HG02610 (cell line): ENCODE measurements at regions not wholly inside any gene's neighbourhood (a gene's known extent, or its start where the extent isn't known, plus 50 kb on each side); places are given as distances from the start of the nearest gene placed in this dataset.

Experiments
- ATAC-seq: cut with Tn5 transposase; IDR thresholded peaks from one replicate; pipeline ENCODE4 v1.9.1; 2021; ENCODE audit warnings: mild to moderate bottlenecking, moderate library complexity; ENCODE audit not compliant: unreplicated experiment

DNA sequence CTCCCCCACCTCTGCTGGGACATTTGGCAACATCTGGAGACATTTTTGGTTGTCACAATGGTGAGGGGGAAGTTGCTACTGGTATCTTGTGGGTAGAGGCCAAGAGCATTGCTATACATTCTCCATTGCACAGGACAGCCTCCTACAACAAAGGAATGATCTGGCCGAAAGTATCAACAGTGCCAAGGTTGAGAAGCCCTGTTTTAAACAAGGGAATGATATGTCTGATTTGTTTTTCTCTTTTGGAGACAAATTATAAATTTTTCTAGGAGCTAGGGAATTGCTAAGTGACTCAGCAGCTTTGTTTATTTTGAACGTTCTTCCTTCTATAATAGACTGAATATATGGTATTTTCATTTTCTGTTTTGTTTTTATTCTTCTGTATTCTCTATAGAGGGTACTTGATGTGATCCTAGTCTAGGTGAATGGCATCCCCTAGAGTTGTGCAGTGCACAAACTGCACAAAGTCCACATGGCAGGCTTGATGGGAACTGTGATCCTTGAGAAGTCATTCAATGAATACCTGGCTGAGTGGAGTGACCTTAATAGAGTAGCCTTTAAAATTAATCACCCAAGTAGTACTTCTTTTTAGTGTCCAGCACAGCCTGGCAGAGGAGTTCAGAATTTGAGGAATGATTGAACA is 288.6 kb upstream of the USP24 start:
- no peak for ATAC-seq

DNA sequence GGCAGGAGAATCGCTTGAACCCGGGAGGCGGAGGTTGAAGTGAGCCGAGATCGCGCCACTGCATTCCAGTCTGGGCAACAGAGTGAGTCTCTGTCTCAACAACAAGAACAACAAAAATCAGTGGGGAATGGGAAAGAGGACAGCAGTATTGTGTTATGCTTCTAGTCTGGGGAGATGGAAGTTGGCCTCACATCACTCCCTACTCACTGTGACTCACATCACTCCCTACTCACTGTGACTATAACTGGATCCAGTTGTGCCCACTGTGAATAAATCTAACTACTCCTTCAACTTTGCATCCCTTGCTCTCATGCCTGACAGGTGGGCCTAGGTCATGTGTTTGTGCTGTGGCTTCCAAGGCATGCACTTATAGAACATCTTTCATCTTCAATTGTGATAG is 285.4 kb upstream of the USP24 start:
- no peak for ATAC-seq

DNA sequence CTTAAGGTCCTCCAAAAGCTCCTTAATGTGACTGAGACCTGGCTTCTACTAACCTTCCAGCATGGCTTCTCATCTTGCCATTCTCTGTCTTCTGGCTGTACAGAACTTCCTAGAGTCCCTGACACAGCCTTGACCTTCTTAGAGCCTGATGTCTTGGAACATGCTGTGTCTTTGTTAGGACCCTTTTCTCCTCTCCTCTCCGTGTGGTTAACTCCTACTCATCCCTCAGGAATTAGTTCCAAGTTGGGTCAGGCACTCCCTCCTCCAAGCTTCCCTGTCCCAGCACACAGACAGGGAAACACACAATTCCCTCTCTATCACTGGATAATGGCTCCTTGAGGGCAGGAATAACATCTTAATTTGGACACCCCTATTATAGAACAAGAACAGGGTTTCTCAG is 275.4 kb upstream of the USP24 start:
- ATAC-seq = no peak

DNA sequence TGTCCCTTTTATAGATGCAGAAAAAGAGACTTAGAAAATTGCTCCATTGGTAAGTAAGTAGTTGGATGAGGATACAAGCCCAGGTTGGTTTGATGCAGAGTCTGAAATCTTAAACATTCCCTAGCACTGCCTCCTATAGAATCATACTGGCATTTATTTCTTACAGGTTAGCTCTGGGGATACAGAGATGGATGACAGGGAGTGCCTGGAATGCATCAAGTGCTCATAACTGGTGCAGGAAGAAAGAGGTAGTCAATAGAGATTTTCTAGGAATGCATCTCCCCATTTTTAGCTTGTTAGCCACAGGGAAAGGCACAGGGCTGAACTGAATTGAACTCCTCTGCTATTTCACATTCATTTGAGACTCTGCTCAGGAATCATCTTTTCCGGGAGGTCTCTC is 269.0 kb upstream of the USP24 start:
- ATAC-seq = no peak

DNA sequence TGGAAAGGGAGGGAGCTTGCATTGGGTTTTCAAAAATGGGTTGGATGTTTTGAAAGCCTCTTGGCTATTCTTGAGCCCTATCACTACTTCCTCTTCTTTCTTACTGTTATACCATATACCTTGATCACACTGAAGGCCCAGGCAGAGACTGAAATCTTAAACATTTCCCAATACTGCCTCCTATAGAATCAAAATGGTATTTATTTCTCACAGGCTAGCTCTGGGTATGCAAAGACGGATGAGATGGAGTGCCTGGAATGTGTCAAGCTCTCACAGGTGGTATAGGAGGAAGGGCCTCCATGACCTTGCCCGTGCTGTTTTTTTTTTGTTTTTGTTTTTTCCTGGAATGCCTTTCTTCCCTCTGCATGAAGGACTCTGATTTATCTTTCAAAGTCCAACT is 268.4 kb upstream of the USP24 start:
- no peak for ATAC-seq

DNA sequence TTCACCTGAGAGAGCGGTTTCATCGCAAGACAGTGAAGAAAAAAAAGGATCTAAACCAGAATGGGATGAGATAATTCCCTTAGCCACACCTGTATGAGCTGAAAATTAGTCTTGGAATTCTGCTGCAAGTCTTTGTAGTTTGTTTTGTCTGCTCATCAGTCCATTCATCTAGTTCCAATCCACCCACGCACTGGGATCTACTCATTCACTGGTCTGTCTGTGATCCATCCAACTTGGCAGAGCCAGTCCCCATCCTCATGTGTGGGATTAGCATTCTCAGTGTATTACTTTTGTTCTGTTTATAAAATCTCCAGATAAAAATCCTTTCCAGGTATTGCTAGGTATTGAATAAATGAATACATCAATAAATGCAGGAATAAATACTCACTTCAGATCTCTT is 266.5 kb upstream of the USP24 start:
- ATAC-seq = no peak

DNA sequence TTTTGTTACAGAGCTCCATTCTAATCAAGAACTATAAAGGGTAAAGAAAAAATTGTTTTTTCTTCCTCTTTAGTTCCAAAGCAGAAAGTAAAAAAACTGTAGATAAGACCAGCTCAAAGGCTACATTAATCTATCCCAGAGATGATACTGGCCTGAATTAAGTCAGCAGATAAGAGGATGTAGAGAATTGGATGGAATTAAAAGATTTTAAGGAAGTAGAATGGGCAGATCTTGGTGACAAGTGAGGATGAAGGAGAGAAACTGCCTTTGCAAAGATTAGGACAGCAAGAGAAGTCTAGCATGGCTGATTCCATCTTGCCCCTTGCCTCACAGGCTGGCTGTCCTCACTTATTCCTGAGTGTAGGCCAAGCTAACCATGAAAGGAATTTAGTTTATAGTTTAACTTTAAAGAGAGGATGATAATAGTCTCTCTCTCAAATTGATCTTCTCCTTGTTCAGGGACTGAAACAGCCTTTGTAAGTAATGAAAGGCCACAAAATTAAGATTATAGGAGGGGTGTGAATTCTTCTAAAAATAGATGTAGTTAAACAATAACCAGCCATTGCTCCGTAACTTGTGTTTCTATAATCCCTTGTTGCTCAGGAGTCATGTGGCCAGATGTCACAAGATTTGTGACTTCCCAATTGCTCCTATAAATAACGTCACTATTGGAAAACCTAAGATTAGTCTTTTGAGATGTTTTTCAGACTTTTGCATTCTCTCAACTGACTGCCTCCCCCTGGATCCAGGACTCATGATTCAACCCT is 265.0 kb upstream of the USP24 start:
- ATAC-seq = no peak

DNA sequence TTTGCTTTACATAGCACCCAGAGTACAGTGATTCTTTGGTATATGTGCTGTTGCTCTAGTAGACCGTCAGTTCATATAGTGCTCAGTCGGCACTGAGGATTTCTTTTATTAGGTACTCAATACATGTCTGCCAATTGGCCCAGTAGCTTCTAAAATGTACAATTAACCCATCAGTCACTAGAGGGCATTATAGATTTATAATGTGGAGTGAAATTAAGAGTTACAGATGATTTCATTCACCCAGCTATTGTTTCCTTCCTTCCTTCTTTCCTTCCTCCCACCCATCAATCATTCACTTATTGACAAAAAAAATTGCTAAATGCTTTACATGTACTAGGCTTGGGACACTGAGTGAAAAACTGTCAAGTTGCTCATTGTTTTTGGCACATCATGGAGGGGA is 263.6 kb upstream of the USP24 start:
- ATAC-seq = no peak

DNA sequence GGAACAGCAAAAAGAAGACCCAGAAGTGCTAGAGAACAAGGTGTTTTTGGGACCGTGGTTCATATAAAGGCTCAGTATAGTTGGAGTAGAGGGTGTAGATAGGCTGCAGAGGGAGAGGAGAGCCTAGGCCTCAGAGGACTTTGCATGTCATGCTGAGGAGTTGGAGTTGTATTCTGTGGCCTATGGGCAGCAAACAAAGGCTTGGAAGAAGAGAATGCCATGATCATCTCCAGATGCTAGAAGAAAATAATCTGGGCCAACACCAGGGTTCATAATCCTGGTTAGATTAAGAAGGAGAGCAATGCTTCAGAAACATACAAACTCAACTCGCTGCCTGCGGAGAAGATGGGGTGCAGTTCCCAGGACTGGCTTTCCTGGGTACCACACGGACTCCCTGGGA is 262.8 kb upstream of the USP24 start:
- ATAC-seq = no peak

DNA sequence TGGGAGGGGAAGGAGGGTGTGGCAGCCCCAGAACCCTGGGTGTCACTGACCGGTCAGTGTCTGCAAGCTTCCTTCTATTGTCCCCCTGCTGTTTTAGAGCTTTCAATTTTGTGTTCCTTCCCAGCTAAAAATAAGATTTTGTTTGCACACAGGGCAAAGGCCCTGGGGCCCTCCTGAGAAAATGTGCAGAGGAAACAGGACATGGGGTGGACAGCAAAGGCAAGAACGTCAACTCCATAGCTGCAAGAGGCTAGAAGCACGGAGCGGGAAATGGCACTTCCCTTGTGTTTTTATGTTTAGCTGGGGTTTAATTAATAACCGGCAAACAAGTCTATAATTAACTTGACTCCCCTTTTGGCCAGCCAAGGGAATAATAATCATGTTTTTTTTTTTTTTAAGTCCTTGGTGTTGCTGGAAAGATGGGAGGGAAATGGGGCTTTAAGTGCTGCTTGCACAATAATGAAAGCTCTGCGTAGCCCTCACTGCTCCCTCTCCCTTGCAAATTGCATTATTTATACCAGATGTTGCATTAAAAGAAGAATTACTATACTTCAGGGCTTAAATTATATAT is 261.4 kb upstream of the USP24 start:
- ATAC-seq = no peak

DNA sequence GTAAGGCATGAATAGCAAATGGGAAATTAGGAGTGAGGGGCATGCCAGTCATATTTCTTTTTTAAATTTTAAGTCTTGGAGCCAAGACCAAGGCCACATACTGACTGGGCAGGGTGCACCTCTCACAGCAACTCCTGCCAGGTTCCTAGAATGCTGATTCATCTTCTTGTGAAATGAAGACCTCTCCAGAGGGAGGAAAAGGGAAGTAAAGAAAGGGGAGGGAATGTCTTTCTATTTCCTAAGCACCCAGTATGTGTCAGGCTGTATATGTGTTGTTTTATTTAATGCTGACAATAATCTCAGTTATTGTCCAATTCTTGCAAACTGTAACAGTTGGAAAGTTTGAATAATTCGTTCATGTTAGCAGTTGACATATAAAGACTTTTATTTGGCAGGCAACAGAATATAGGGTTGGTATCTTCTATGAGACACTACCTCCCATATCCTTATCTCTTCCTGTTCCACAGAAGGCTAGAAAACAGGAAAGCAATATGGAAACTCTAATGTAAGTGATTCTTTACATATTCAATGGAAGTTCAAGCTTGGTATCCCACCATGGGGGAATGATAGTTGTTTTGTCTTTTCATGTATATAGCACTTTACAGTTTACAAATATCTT is 259.1 kb upstream of the USP24 start:
- no peak for ATAC-seq

DNA sequence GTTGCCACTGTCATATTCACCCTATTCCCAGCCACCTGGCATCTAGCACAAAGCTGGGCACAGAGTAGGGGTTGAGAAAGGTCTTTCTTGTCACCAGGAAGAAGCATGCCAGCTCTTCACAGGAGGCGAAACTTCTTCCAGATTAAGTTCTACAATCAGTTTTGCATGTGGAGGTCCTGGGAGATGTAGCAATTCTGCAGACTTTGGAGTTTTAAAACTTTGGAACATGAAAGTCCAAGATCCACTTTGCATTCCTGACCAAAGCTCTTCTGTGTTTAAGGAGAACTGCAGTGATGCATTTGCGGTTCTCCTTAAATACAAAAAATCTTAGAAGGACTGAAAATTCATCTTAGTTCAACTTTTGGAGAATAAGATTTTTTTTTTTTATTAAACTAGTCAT is 258.5 kb upstream of the USP24 start:
- ATAC-seq = no peak

DNA sequence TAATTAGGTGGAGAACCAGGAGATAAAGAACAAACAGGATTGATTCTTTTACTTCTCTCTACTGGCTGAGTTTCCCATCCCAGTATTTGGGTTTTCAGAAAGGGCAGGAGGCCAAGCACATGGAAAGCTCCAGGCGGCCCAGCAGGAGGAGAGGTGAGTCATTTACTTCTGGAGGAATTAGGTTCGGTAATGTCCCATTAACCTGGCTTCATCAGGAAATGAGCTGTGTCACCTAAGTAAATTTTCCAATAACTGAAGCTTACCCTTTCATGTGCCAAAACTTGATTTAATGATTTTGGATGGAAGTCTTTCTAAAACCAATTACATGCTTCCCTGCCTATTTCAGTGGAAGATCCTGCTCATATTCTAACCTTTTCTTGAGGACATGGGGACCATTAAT is 257.6 kb upstream of the USP24 start:
- ATAC-seq = no peak

DNA sequence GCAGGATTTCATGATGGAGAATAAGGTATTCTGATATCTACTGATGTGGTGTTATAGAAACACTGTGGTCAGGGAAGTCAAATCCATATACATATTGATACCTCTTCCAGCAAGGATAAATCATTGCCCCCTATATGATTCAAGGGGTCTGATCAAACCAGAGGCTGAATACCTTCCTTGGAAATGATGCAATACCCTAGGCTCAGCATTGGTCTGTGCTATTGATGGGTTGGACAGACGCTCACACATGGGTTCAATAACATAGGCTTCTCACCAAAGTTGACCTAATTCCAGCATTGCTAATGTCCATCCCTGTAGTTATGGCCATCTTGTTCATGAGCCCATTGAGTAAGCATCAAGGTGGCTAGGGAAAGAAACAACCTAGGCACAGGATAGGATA is 257.0 kb upstream of the USP24 start:
- no peak for ATAC-seq

DNA sequence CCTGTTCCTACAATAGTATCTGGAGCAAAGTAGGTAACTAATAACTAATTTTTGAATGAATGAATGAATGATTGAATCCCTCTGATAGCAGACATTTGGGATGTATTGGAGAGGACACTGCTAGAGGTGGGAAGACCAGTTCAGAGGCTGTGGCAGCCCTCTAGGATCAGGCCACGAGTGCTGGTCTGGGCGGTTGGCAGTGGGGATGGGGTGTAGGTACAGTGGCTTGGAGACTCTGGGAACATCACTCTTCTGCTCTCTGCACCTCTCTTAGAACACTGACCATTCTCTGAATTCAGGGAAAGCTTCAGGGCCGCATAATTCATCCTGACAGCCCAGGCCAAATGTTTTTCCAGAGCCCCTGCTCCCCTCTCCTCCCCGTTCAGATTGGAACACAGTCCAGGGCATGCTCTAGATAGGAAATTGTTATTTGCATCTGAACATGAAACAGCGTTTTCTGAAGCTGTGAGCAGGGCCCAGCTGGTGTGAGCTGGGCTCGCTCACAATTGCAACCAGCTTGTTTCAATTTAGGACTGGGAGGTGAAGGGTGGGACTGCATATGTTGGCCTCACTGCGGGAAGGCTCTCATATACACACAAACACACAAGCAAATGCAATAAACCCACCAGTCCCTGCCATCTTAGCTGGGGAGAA is 253.1 kb upstream of the USP24 start:
- no peak for ATAC-seq

DNA sequence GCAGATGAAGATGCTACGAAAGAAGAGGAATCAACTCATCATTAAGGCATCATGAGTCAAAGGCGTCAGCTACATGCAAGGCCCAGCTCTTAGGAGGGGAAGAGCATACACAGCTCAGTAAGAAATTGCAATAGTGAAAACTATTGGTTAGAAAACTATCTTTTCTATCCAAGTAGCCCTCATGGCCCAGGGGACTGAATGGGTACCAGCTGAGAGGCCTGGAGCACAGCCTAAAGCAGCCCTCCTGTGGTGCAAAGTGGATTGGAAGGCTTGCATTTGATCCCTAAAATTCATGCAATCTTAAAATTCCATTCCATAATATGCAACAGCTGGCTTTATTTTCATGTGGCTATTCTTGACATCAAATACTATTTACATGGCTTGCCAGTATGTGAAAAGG is 251.8 kb upstream of the USP24 start:
- no peak for ATAC-seq

DNA sequence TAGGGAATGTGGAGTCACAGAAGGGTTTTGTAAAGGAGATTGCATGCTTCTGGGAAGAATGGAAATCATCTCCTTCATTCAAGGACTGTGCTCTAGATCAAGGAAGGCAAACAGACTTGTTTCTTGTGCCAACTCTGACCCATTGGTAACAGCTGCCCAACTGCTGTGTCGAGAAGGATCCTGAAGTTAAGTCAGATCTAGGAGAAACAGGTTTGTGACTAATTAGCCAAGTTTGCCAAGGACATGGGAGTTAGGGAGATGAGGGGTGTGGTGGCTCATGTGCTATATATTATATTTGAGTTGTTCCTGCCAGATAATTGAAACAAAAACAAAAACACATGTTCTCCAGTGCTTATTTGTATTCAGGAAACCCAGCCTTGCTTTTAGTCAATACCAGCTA is 251.2 kb upstream of the USP24 start:
- no peak for ATAC-seq

DNA sequence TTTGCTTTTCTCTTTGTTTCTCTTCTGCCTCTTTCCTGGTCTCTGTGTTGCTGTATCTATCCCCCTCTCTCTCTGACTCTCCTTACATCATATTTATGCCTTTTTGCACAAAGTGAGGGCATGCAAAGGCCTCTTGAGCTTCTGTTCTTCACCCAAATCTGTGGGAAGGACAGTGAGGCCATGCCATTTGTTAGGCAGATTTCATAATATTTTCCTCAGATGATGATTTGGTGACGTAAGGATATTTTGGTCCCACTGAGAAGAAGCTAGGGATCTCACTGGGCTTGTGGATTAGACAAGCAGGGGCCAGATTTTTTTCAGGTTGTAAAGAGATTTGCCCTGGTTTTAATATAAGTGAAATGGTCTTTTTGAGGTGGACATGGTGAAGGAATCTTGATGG is 249.4 kb upstream of the USP24 start:
- no peak for ATAC-seq

DNA sequence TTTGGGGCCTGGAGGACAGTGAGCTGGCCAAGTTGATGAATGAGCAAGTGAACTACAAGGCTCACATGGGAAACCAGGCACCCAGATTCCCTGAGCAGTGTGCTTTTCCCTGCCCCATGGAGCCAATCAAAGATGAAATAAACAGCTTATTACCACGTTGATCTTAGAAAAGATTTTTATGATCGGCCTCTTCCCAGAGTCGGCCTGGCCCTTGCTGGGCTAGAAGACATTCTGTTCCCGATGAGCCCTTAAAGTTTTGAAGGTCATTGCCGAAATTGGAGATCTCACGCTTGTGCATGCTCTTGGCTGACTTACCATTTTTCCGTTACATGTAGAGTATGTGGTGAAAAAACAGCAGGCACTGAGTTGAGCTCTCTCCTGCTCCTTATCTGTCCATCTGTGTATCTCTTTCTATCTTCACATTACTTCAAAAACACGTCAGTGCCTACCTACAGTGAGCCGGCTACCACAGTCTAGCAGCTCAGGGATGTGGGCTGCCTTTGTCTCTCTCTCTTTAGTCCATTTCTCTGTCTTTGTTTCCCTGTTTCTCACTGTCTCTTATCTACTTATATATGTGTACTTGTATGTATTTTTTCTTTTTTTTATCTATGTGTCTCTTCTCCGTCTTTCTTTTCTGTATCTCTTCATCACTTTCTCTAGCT is 248.8 kb upstream of the USP24 start:
- ATAC-seq = no peak

DNA sequence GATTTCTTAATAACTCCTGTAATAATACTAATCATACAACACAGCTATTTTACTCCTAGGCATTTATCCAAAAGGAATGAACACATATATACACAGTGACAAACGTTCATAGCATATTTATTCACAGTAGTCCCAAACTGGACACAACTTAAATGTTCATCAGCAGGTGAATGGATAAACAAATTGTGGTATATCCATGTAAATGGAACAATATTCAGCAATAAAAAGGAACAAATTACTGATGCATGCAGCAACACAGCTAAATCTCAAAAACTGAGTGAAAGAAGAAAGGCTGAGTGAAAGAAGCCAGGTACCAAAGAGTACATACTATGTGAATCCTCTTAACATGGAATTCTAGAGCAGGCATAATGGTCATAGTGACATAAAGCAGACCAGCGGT is 242.7 kb upstream of the USP24 start:
- no peak for ATAC-seq

DNA sequence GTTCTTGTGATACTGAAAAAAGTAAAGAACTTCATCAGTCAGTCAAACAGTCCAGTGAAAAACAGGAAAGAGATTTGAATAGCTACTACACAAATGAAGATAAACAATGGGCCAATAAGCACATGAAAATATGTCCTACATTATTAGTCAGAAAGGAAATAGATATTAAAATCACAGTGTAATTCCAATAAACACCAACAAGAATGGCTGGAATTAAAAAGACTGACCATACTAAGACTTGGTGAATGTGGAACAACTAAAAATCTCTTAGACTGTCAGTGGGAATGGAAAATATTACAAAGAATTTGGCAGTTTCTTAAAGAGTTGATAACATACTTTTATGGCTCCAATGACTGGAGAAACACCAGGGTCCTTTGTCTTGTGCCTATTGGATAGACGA is 241.8 kb upstream of the USP24 start:
- no peak for ATAC-seq
